ENCODE measurements at regions not wholly inside any gene's neighbourhood (a gene's known extent, or its start where the extent isn't known, plus 50 kb on each side); places are given as distances from the start of the nearest gene placed in this dataset.
"Not testable (repeated sequence)": the region's sequence is repeated elsewhere in the genome, so short reads cannot be mapped to it uniquely, and the experiment has no call there.

DNA sequence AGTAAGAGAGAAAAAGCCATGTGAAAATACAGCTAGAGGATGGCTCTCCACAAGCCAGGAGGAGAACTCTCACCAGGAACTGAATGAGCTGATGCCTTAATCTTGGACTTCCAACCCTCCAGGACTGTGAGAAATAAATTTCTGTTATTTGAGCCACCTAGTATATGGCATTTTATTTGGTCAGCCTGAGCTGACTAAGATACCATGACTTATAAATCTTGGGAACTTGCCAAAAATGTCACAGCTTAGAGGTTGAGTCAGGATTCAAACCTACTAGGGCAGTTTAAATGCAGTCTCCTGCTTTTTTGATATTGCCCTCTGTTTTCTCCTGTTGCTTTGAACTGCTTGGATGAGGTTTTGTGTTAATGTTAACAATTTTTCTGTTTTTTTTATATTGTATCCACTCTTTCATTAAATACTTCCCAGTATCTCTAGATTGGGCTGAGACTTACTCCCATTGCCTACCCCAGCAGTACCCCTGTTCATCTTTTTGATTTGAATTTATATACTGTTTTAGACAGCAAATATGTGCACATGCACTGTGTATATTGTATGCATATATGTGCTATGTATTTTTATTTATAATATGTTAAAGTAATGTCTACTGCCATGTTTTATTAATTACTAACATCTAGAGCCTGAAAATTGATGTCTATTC is 1223.2 kb downstream of the OTOL1 start:
- peak; percentile 58 for DNase-seq (ENCODE audit: low read depth)

DNA sequence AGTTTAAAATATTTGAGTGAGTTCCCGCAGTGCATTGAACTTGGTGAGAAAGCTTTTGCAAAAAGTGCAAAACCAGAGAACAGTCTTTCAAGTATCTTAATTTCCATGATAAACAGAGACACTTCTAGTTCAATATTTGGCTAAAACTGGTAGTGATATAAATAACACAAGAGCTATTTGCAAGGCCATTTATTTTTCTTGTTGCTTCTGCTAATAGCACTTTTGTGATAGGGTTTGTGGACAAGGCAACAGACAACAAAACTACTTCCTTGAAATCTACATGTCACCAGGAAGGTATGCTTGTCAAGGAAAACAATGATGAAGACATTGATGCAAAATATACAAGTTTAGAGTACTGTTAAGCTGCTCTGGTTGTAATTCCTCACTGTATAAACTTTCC is 1225.1 kb downstream of the OTOL1 start:
- DNase-seq (ENCODE audit: low read depth): no peak

DNA sequence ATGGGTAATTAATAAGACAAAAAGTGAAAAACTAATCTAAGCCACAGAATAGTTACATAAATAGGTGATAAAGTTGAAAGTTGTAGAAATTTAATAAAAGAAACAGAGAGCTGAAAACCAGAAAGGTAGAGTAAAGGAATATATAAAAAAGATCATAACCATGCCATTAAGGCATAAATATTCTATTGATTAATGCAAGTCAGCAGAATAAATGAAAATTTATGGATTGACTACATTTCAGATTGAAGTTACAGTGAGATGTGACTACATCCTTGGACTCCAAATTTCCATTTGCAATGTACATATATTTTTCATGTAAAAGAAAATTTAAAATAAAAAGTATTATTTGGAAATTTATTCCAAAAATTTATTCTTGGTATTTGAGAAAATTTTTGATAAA is 1225.7 kb downstream of the OTOL1 start:
- no peak for DNase-seq (ENCODE audit: low read depth)

DNA sequence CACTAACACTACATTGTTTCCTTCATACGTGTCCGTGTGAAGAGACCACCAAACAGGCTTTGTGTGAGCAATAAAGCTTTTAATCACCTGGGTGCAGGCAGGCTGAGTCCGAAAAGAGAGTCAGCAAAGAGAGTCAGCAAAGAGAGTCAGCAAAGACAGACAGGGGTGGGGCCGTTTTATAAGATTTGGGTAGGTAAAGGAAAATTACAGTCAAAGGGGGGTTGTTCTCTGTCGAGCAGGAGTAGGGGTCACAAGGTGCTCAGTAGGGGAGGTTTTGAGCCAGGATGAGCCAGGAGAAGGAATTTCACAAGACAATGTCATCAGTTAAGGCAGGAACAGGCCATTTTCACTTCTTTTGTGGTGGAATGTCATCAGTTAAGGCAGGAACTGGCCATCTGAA is 1226.2 kb downstream of the OTOL1 start:
- not testable (repeated sequence) for DNase-seq (ENCODE audit: low read depth)

DNA sequence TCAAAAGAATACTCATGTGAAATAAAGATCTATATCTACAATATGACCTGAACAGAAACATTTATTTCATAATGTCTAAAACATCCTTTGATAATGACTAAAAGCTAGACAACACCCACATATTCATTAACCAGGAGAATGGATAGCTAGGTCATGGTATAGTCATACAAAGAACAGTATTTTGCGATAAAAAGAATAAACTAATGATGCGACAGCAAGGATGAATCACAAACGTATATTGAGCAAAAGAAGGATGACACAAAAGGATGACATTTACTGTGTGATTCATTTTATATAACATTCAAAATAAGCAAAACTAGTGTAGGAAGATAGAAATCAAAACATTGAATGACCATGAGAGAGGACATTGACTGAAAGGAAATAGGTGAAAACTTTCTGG is 1233.1 kb downstream of the OTOL1 start:
- DNase-seq (ENCODE audit: low read depth): no peak

DNA sequence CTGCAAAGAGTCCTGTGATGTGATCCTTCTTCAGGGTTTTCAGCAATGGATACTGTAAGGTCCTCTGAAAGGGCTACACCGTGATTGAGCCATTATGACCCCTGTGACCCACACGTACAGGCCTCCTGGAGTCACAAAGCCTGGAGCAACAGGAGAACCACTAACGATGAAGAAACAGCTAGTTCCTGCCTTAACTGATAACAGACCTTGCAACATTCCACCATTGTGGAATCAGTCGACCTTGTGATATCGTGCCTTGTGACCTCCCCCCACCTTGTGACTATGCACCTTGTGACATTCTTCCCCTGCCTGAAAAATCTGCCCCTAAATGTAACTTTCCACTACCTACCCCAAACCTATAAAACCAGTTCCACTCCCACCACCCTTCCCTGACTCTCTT is 1235.4 kb downstream of the OTOL1 start:
- not testable (repeated sequence) for DNase-seq (ENCODE audit: low read depth)

DNA sequence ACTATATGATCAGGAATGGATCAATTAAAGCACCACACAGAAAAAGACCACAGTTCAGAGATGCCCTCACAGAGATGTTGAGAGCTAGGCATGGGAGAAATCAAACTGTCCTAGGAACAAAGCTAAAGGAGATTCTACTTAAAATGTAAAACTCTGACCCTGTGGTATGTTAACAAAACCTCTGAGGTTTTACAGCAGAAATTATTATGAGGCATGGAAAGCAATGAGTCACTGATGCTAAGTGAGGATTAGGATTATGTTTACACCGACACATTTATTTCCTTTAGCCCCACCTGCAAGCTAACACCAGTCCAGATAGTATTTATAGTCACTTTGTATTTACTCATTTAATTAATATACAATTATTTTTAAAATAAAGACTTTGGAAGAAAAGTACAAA is 1242.2 kb downstream of the OTOL1 start:
- no peak for DNase-seq (ENCODE audit: low read depth)

DNA sequence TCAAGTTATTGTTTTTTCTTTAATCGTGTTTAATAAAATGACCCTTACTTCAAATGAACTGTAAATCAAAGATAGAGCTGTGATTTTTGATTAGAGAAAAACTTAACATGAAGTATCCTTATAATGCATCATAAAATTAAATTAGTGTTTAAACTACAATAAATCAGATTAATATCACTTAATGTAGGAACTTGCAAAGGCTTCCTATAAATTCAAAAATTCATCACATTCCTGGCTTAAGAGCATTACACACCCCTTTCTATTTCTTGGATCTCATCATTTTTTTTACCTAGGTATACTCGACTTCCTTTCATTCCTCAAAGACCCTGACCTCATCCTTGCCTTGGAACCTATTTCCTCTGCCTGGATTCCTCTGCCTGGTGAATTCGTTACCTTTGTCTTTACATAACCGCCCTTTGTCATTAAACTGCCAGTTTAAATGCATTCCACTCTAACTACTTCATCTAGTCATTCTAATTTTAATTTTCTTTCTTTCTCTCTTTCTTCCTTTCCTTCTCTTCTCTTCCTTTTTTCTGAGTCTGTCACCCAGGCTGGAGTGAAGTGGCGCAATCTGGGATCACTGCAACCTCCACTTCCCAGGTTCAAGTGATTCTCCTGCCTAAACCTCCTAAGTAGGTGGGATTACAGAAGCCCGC is 1244.5 kb downstream of the OTOL1 start:
- DNase-seq (ENCODE audit: low read depth): no peak

DNA sequence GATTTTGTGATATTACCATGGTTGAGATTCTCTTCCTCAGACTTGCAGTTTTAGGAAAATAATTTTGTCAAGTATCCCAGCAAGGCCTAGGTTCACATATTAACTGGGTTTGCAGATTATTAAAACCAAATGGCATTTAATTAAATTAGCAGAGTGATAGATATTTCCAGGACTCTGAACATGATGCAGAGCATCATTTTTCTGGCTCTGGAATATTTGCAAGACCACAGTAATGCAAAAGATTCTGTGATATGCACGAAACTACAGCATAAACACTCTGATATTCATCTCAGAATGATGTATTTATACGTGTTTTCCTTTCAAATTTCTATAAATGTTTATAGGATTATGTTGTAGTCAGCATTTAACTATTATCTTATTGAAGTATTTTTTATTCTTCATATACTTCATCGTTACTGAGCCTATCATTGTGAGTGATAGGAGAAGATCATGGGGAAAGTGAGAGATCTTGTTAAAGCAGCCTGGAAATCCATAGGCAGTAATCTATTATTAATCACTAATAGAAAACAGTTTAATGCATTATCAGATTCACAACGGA is 1245.6 kb downstream of the OTOL1 start:
- no peak for DNase-seq (ENCODE audit: low read depth)

DNA sequence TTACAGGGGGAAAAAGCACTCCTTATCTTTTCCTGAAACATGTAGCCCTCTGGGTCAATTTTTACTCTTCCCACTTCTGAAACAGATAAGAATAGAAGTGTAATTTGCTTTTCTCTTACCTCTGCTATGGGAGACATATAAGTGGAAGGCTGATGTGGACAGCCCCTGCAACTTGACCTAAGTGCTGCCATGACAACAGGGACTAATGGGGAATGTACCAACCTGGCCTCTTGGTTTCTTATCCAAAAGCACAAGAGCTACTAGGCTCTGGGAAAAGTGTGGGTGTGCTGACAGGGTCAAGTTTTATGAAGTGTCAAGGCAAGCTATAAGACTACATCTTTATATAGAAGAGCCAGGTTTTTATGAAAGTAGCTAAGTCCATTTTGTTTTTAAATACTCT is 1246.5 kb downstream of the OTOL1 start:
- DNase-seq (ENCODE audit: low read depth): no peak

DNA sequence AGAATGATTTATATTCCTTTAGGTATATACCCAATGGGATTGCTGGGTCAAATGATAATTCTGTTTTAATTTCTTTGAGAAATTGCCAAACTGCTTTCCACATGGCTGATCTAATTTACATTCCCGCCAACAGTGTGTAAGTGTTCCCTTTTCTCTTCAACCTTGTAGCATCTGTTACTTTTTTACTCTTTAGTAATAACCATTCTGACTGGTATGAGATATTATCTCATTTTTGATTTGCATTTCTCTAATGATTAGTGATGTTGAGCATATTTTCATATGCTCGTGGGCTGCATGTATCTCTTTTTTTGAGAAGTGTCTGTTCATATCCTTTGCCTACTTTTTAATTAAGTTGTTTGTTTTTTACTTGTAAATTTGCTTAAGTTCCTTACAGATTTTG is 1264.2 kb downstream of the OTOL1 start:
- no peak for DNase-seq (ENCODE audit: low read depth)

DNA sequence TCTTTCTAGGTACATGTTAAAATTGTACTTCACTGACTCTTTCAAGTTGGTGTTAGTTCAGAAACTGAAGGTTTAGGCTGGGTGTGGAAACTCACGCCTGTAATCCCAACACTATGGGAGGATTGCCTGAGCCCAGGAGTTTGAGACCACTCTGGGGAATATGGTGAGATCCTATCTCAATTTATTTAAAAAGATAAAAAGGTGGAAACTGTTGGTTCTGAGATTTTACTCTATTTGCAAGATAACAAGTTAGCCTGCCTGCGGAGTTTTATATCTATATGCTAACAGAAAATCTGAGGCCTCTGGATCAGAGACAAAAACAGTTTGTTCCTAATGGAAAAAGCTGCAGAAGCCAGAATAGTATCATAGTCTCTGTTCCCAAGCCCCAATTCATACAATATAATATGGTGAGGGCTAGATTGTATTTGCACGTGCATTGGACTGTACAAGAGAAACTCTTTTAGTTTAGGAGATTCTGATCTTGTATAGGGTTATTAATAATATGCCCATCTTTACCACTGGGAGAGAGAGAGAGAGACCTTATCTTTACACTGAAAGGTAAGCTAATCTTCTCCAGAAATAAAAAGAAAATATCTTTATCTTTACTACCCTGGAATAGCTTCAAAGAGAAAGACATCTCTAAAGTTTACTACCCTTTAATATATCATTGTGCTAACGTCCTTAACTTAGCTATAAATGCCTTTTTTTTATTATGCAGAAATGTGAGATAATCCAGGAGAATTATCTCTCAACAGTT is 1267.6 kb downstream of the OTOL1 start:
- DNase-seq (ENCODE audit: low read depth): no peak

DNA sequence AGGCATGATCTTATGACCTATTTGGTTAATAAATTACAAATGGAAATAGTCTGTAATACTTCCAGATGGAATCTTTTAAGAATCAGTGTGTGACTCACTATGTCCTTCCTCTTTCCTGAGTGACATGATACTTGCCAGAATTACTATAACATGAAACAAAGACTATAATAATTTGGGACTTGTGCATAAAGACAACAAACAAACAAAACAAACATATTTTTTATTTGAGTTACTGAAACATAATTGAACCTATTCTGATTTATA is 1268.1 kb downstream of the OTOL1 start:
- DNase-seq (ENCODE audit: low read depth): no peak

DNA sequence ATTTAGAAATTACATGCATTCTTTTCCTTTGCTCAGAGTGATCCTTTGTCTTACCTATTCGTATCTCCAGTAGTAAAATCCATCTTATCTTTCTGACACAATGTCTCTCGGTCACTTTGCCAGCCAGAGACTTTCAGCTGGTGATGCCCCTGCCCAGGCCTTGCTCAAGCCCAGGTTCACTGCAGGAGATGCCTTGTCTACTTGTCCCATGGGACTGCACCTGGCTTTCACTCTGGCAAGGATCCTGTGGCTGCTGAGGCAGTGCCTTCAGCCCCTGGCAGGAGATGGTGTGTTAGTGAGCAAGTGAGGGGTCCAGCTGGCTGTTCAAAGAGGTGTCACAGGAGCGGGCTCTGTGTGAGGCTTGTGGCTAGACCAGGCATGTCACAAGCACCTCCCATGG is 1268.9 kb downstream of the OTOL1 start:
- DNase-seq (ENCODE audit: low read depth): no peak

DNA sequence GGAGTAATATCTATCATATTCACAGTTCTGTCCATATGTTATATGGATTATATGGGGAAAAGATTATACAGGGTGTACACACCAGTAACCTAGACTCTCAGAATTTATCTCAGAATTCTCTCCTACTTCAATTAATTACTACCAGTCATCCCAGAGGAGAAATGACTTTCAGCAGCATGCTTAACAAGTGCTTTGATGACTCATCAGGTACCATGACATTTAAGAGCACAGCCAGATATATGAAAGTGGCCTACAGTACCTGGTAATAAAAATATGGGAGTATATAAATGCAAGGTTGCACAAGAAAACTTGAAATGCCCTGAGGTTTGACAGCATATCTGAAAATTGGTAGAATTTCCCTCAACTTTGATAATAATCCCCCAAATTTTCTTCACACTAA is 1273.0 kb downstream of the OTOL1 start:
- no peak for DNase-seq (ENCODE audit: low read depth)

DNA sequence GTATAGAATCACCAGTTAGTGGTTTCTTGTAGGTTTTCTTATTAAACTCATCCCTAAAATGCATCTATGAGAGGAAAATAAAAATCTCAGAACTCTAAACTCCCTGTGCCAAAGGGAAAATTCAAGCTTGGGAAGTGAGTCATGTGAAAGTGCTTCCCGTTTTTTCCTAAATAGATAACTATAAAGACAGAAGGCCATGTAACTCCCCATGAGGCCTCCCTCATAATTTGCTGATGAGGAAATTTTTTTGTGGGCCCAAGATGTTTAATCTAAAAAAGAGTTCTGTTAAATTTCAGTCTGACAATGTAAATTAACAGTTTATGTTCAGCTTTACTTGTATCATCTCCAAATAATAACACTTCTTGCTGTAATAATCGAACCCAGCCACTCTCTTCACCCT is 1273.9 kb downstream of the OTOL1 start:
- no peak for DNase-seq (ENCODE audit: low read depth)

DNA sequence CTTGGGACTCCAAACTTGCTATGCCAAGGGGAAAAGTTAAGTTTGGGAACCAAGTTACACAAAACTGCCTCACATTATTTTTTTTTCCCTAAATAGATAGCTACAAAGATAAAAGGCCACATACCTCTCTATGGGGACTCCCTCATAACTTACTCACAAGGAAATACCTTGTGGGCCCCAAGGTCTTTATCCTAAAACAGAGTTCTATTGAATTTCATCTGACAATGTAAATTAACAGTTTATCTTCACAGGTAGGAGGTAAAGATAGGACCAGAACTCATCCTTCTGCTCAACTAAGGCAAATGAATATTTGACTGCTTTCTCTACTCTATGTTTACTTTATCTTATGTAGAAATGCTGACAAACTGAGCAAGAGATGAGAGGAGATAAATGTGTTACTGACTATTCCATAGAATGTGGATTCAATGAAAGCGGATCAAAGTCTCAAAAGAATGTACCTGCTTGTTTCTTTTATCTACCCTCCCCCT is 1278.0 kb downstream of the OTOL1 start:
- no peak for DNase-seq (ENCODE audit: low read depth)

DNA sequence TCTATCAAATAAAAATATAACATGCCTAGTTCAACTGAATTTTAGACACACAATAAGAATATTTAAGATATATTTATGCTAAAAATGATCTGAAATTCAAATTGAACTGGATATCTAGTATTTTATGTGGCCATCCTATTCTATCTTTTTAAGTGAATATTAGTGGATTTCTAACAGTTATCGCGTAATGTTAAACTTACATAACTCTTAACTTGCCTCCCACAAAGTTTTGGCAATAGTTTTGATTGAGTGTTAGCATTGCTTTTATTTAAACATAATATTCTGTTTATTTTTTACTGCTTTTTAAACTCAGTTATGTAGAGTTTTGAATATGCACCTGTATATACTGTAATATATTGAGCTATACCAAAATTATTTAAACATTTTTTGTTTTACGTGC is 1279.5 kb downstream of the OTOL1 start:
- no peak for DNase-seq (ENCODE audit: low read depth)

DNA sequence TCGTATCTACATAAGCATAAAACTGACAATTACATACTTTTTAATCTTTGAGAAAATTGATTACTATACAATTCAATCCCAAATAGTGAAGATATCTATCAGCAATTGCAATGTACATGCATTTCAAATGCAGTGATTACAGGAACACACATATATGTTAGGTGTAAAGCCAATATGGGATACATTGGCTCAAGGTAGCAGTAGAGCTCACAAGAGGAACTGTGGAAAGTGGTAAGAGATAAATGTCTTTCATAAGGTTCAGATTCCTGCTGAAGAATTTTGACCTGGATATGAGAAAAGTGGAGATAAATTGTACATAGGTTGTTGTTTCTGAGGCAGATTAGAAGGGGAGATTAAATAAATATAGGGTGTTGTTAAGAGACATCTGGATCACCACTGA is 1280.5 kb downstream of the OTOL1 start:
- no peak for DNase-seq (ENCODE audit: low read depth)

DNA sequence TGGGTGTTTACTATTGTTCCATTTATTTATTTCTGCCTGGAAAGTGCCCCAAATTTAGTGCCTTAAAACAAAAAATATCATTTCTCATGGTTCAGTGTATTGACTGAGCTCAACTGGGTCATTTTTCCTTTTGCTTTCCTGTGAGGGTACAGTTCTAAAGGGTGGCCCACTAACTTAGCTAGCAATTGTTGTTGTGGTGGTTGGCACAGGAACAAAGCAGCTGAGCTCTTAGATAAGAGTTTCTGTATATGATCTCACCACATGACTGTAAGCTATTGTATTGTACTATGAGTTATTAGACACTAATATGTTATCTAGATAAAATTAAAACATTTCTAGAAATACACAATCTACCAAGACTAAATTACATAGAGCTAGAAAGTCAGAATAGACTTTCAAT is 1283.7 kb downstream of the OTOL1 start:
- DNase-seq (ENCODE audit: low read depth): no peak

DNA sequence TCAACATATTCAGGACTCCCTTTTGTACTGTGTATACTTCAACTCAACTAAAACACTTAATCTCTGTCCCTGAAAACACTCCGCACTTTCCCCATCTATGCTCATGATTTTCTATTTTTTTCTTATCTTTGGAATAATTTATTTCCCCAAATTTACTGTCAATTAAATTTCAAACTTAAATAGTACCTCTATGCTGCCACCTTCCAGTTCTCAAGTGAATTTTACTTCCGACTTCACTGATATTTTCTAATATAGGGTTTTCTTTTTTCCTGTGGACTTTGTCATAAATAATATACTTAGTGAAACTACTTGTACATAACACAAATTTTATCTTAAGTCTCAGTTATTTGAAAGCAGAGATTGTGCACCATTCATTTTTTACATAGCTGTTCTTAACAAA is 1303.3 kb downstream of the OTOL1 start:
- DNase-seq (ENCODE audit: low read depth): no peak

DNA sequence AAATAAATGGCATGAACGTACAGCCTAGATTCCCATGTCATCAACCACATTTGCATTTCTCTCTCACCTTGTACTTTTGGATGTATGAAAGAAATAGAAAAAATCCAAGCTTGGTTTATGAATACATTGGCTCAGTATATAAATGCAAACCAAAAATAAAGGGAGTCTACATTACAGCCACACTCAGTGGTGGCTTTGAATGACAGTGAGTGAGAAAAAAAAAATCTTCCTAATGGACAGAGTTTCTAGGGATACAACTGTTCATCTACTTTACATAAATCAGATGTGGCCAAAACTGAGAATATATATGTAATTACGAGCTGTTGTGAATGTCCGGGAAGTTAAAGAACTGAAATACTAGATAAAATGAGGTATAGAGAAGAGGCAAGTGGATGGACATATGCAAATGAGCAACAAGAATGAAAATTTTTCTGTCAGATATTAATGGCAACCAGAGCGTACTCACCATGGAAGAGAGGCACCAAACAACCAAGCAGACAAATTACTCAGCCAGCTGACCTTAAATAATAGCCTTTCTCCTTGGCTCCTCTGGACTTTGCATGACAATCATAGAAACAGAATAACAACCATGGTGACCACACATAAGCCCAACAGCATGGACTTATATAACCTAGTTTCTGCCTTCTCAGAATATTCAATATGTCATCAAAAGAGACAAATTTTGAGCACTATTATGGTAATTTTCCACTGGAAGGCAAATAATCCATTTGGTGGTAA is 1305.8 kb downstream of the OTOL1 start:
- DNase-seq (ENCODE audit: low read depth): no peak

Data from RPMI7951 (cell line).